ENCODE measurements at regions not wholly inside any gene's neighbourhood (a gene's known extent, or its start where the extent isn't known, plus 50 kb on each side); places are given as distances from the start of the nearest gene placed in this dataset.

DNA sequence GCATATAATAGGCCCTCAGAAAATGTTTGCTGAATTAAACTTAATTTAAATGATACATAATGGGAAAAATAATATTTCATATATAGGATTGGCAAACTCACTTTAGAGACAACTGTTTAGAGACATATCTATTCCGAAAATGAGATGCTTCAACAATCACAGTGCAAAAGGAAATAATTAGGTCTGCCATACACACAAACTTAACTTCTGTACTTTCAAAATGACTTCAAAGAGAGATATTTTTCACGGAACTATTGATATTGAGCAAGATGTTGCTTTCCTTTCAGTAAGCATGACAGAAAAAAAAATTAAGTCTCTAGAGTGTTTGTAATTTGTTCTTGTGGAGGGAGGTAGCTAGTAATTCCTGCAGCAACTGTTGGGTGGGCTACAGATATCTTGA lies 769.5 kb downstream of the TUSC7 start:
- TF ChIP-seq, protein P1, sequence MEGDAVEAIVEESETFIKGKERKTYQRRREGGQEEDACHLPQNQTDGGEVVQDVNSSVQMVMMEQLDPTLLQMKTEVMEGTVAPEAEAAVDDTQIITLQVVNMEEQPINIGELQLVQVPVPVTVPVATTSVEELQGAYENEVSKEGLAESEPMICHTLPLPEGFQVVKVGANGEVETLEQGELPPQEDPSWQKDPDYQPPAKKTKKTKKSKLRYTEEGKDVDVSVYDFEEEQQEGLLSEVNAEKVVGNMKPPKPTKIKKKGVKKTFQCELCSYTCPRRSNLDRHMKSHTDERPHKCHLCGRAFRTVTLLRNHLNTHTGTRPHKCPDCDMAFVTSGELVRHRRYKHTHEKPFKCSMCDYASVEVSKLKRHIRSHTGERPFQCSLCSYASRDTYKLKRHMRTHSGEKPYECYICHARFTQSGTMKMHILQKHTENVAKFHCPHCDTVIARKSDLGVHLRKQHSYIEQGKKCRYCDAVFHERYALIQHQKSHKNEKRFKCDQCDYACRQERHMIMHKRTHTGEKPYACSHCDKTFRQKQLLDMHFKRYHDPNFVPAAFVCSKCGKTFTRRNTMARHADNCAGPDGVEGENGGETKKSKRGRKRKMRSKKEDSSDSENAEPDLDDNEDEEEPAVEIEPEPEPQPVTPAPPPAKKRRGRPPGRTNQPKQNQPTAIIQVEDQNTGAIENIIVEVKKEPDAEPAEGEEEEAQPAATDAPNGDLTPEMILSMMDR (IDR thresholded peaks at IDR 0.05) = no peak
- TF ChIP-seq POLR2A (IDR thresholded peaks at IDR 0.05) = no peak

Measured in lower leg skin (tissue), 3 donors.